SK-N-SH (cell line): ENCODE measurements at regions not wholly inside any gene's neighbourhood (a gene's known extent, or its start where the extent isn't known, plus 50 kb on each side); places are given as distances from the start of the nearest gene placed in this dataset.

ENCODE experiments used
- CTCF ChIP-seq: fragments of 200-600 bp; sonication (generic); IDR thresholded peaks from 2 replicates; pipeline ENCODE4 v1.6.1; 2017; ENCODE audit warnings: antibody characterized with exemption, mild to moderate bottlenecking, moderate library complexity
- IRF3 ChIP-seq: fragments of 150-350 bp; IDR thresholded peaks from 2 replicates; pipeline ENCODE4 v1.6.1; 2016; ENCODE audit warnings: mild to moderate bottlenecking, low read depth, low read length
- POLR2AphosphoS5 ChIP-seq: IDR thresholded peaks from 2 replicates; pipeline ENCODE4 v1.6.1; 2012; ENCODE audit warnings: low read depth, low read length
- YY1 ChIP-seq: IDR thresholded peaks from 2 replicates; pipeline ENCODE4 v1.4.0; 2012; ENCODE audit warnings: low read depth, mild to moderate bottlenecking

GRCh38 chr5:173711466-173711865, 95.0 kb upstream of the BOD1 start:
- no peak for TF ChIP-seq CTCF
- TF ChIP-seq IRF3 = no peak
- no peak for TF ChIP-seq YY1
- TF ChIP-seq POLR2AphosphoS5 = no peak
